DMS153 (cell line): ENCODE measurements at regions not wholly inside any gene's neighbourhood (a gene's known extent, or its start where the extent isn't known, plus 50 kb on each side); places are given as distances from the start of the nearest gene placed in this dataset.
"Not testable (repeated sequence)": the region's sequence is repeated elsewhere in the genome, so short reads cannot be mapped to it uniquely, and the experiment has no call there.

Source experiments
- DNase-seq: peaks from one replicate; lab custom pipeline; 2025; lab: John Stamatoyannopoulos, UW

- DNase-seq = no peak
Measured at GRCh38 chr10:30697806-30698205, 68.3 kb upstream of the LYZL2 start.

- DNase-seq = not testable (repeated sequence)
Measured at GRCh38 chr10:30697221-30697620, 67.7 kb upstream of the LYZL2 start.

GRCh38 chr10:30696416-30697185 lies 67.0 kb upstream of the LYZL2 start:
- DNase-seq = not testable (repeated sequence)

DNA sequence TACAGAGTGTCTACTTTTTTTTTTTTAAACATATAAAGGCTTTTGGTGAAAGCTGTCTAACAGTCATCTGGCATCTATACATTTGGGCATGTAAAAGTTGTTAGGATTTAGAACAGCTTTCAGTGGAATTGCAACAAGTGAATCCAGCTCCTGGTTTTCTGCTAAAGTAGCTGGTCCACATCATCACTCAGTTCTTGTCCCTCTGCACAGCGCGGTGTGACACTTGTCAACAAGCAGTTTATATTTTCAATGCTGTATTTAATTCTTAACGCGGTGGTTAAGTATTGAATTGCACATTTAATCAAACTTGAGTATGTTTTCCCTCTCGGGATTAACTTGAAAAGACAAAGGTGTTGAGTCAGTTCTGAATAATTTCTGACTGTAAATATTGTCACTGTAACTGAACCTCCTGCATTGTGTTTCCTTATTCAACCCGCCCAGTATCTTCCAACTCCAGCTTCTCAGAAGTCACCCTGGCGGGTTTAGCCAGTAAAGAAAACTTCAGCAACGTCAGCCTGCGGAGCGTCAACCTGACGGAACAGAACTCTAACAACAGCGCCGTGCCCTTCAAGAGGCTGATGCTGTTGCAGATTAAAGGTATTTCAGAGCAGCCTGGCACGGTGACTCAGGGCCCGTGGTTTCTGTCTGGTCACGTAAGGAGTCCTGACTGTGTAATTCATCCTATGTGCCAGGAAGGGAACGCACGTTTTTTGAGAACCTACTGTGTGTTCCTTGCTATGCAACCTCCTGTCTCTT lies 66.1 kb upstream of the LYZL2 start:
- not testable (repeated sequence) for DNase-seq

GRCh38 chr10:30694518-30695228 lies 65.1 kb upstream of the LYZL2 start:
- DNase-seq = no peak

DNA sequence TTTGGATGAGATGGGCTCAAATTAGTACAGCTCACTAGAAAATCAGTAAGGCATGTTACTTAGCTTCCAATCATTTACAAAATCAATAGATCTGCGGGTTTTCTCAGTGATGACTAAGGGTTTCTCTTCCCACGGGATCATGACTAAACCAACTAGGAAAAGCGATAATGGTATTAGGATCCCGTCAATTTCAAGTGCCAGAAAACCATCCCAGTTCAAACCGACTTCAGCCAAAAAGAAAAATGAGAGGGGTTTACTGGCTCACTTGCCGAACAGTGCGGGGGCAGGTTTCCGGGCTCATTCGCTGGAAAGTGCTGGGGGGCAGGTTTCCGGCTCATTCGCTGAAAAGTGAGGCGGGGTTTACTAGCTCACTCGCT lies 62.1 kb upstream of the LYZL2 start:
- no peak for DNase-seq

DNA sequence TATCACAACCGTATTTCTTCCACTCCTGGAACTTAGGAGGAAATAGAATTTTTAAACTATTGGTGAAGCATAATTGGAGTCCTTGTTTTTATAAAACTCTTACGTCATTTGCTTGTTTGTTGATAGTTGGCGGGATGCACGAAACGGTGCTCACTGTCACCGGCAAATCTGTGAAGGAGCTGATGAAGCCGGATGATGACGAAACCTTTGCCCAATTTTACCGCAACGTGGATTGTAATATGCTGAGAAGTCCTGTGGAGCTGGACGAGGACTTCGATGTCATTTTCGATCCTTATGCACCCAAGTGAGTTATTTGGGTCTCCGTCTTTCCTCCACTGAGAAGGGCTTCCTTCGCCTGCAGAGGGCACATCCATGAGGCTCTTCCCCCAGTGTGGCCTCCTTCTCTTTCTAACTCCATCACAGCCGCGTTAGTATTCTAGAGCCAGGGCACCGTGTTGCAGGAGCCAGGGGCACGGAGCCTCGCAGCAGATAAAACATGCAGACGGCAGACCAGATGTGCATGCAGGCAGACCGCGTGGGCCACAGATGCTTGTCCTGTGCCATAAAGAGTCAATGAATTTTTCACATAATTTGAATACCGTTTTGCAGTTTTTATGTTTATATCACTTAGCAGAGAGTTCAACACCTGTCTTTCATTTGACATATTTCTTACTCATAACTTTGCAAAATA lies 61.5 kb upstream of the LYZL2 start:
- not testable (repeated sequence) for DNase-seq

GRCh38 chr10:30688456-30688855 lies 58.9 kb upstream of the LYZL2 start:
- no peak for DNase-seq

DNA sequence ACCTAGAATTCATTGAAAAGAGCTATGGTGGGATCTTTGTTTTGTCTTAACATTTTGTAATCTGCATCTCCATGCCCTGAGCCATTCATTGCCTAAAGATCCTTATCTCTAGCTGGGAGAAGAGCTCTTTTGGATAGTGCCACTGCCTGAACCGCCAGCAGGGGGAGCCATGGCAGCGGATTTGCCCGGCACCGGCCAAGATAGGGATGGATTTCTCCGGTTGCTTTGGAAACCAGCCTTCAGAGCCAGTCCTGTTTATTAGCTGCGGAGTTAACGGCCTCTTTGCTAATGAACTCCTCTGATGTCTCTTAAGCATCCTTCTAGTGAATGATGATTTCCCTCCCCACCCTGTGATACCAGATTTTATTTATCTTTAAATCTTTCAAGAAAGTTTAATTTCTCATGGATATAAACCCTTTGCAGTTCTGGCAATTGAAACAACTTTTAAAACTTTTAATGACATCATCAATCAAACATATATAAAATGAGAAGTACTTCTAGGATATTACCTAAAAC lies 58.2 kb upstream of the LYZL2 start:
- no peak for DNase-seq

DNA sequence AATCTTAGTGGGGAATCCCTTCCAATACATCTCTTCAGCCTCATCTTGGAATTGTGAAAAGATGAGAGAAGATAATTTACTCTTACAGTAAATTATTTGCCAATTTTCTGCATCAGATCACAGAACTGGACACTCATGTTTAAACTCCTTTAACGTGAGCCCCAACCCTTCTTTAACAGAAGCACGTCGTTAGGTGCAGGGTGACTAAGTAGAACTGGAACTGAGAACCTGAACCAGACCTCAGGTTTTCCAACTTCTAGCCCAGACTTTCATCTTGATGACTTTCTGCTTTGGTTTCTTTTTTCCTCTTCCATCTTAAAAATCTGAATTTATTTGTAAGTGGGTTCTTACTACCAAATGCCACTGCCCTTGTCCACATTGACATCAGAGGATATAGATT lies 57.2 kb upstream of the LYZL2 start:
- no peak for DNase-seq

DNA sequence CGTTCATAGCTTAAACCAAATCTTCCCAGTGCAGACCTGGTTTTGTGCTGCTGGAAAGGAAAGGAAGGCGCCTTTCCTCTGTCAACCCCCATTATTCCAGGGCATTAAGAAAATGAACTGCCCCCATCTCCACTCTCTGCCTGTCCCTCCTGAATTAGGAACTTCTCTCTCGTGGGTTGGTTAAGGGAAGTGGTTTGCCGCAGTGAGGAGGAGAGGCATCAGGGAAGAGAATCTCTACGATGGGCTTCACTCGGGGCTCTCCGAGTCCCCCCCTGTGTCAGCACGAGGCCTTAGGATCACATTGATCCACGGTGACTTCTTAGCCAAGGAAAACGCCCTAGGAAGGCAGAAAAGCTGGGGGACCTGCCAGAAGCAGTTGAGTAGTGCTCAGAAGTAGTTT lies 53.9 kb upstream of the LYZL2 start:
- no peak for DNase-seq

DNA sequence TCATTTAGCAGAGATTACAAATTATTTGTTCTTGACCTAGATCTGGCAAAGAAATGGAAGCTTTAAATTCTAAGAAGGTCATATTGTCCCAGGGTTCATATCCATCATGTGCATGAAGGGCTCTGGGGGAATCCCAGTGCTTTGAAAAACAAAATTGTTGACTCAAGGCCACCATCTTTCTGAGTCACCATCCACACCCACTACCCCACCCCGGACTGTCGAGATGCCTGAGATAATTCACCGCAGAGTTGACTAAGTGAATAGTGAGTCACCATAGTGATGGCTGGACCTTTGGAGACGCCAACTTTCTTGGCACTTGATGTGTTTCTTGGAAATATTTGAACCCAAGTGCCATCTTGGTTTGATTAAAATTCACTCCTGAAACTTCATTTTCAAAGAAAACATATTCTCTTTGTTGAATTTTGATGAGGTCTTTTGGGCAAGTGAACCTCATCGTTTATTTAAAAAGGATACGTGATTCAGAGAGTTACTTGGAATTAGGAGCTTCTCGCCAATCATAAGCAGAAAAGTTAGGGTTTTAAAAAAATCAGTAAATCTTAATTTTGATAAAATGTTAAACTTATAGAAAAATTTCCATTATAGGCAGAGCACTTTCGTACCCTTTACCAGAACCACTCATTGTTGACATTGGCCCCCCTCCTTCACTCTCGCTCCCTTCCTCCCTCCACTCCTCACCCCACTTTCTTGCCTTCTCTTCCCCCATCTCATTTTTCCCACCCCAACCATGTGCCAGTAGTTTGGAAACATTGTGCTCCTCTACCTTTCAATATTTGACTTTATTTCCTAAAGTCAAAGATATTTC lies 53.0 kb upstream of the LYZL2 start:
- DNase-seq = not testable (repeated sequence)

- no peak for DNase-seq
Measured at GRCh38 chr10:30680908-30681307, 51.4 kb upstream of the LYZL2 start.
